HG02943 (cell line): ENCODE measurements at regions not wholly inside any gene's neighbourhood (a gene's known extent, or its start where the extent isn't known, plus 50 kb on each side); places are given as distances from the start of the nearest gene placed in this dataset.

Experiments used
- ATAC-seq: cut with Tn5 transposase; IDR thresholded peaks from one replicate; pipeline ENCODE4 v1.9.1; 2021; ENCODE audit warnings: mild to moderate bottlenecking, low read depth, moderate library complexity; ENCODE audit not compliant: unreplicated experiment

GRCh38 chr22:48173773-48174160 is 1411.3 kb downstream of the TBC1D22A start:
- no peak for ATAC-seq

DNA sequence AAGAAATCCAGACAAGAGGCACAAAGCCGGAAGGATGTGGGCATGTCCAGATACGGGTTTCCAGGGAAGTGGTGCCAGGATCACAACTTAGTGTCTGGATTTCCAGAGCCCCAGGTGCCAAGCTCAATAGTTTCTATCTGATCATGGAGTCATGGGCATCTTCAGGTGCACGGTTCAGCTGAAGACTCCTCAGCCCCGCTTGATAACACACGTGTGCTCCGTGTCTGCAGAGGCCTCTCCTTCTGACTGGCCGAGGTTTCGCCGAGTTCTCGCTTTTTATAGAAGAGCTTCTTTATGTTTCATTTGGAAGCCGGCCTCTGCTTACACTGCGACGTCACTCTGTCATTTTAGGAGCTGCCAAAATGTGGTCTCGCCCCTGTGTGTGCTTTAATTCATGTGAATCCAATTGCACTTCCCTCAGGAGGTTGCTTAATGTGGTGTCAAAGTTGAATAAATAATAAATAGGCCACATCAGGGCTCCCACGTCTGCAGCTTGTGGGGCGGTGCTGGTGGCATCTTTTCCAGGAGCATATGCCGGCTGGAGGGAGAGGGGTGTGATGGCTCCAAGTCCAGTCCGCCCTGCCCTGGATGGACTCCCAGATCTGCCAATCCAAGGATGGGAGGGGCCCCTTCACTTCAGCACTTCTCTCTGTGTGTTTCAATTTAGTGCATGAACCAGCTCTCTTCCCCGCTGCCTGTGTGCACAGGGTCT is 1410.8 kb downstream of the TBC1D22A start:
- ATAC-seq, result no peak

DNA sequence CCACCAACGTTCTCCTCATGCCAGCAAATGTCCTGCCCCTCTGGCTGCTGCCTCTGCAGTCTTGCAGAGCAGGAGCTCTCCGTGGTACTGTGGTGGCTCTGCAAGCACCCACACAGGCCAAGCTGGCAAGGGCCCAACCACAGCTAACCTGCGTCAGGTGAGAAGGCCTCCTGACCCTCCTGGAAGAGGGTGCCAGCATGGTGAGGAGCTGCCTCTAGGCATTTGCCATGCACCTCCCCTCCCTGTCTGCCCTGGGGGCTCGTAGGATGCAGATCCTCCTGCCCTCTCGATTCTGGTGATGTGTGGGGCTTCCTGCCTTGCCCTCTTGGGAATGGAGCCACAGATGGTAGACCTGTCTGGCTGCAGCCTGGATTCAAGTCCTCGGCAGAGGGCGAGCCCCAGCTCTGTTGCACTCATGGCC is 1408.8 kb downstream of the TBC1D22A start:
- ATAC-seq, result no peak

DNA sequence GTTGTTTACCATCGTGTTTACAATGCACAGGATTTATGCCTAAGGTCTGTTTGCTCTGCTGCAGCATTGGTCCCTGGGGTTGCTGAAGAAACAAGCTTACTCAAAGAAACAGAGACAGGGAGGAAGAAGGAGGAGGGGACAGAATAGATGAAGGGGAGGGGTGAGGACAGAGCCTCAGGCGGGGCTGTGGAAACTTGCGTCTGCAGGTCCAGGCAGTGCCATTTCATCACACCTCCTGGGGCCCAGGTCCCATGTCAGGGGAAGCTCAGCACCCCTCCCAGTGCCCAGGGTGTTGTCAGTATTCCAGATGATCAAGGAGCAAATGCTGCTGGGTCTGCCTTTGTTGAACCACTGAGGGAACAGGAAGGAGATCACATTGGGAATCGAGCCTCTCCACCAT is 1406.8 kb downstream of the TBC1D22A start:
- ATAC-seq, result no peak

- no peak for ATAC-seq
Measured at GRCh38 chr22:48167238-48167637, 1404.8 kb downstream of the TBC1D22A start.

GRCh38 chr22:48161298-48161697 is 1398.8 kb downstream of the TBC1D22A start:
- no peak for ATAC-seq

GRCh38 chr22:48157676-48158075 is 1395.2 kb downstream of the TBC1D22A start:
- no peak for ATAC-seq

GRCh38 chr22:48156603-48157355 is 1394.3 kb downstream of the TBC1D22A start:
- ATAC-seq, result no peak

GRCh38 chr22:48155446-48155845 is 1393.0 kb downstream of the TBC1D22A start:
- no peak for ATAC-seq

DNA sequence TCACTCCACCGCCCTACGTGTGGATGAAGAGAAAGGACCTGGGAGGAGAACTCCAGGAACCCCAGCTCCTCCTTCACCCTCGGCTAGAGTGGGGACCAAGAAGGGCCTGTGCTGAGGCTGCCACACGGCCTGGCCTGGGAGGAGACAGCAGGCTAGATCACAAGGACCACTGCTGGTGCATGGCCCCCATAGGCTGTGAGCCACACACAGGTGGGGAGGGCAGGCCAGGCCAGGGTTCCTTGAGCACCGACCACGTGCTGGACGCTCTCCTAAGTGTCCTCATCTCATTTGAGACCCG is 1392.4 kb downstream of the TBC1D22A start:
- ATAC-seq, result no peak

- no peak for ATAC-seq
Measured at GRCh38 chr22:48154169-48154942, 1391.9 kb downstream of the TBC1D22A start.

DNA sequence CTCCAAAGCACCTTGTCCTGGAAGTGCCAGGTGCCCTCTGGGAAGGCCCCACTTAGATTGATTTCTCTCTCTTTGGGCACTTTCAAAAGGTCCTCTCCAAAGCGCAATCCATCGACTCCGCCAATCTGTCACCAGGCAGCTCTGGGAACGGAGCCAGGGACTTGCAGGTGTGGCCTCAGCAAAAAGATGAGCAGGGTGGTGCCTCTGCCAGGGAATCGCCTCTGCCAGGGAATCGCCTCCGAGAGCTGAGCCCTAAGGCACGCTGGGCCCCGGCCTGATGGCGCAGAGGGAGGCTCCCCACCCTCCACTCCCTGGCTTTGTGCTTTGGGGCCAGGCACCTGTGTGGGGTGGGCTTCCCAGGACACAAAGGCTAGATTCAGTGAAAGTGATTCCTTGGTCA is 1391.3 kb downstream of the TBC1D22A start:
- no peak for ATAC-seq

GRCh38 chr22:48152916-48153315 is 1390.5 kb downstream of the TBC1D22A start:
- ATAC-seq, result no peak

GRCh38 chr22:48152164-48152775 is 1389.8 kb downstream of the TBC1D22A start:
- no peak for ATAC-seq

GRCh38 chr22:48151641-48152040 is 1389.2 kb downstream of the TBC1D22A start:
- no peak for ATAC-seq

- no peak for ATAC-seq
Measured at GRCh38 chr22:48147831-48148230, 1385.4 kb downstream of the TBC1D22A start.

DNA sequence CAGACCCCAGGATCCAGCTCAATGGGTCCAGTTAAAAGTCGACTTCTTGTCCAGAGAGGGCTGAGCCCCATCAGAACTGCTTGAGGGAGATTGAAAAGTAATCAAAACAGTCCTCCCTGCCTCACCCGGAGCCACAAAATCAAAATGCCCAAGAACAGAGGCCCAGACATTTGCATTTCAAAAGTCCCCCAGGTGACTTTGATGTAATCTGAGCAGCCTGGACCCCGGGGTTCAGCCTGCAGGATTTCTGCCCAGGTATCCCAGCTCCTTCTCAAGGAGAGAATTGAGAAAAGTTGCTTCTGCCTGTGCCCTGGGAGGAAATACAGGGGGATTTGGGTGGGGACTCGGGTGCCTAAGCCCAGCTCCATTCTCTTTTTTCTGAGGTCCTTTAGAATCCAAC is 1385.0 kb downstream of the TBC1D22A start:
- no peak for ATAC-seq

GRCh38 chr22:48146426-48146825 is 1384.0 kb downstream of the TBC1D22A start:
- ATAC-seq, result no peak

- ATAC-seq, result no peak
Measured at GRCh38 chr22:48145738-48146137, 1383.3 kb downstream of the TBC1D22A start.

GRCh38 chr22:48144318-48144717 is 1381.9 kb downstream of the TBC1D22A start:
- ATAC-seq, result no peak

- no peak for ATAC-seq
Measured at GRCh38 chr22:48143856-48144255, 1381.4 kb downstream of the TBC1D22A start.
